HG02623 (cell line): ENCODE measurements at regions not wholly inside any gene's neighbourhood (a gene's known extent, or its start where the extent isn't known, plus 50 kb on each side); places are given as distances from the start of the nearest gene placed in this dataset.

Experiments used
- ATAC-seq: cut with Tn5 transposase; IDR thresholded peaks from one replicate; pipeline ENCODE4 v1.9.1; 2021; ENCODE audit warnings: moderate library complexity; ENCODE audit not compliant: unreplicated experiment

GRCh38 chr2:9085353-9085752 is 81.9 kb upstream of the MBOAT2 start:
- no peak for ATAC-seq

GRCh38 chr2:9083287-9083686 is 79.8 kb upstream of the MBOAT2 start:
- ATAC-seq: no peak

DNA sequence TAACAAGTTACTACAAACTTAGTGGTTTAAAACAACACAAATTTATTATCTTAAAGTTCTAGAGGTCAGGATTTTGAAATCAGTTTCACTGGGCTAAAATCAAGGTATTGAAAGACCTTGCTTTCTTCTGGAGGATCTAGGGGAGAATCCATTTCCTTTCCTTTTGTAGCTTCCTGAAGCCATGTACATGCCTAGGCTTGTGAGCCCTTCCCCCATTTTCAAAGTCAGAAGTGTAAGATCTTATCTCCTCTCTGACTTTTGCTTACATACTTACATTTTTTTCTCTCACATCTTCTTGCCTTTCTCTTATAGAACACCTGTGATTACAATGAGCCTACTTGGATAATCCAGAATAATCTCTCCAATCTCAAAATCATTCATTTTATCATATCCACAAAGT is 78.7 kb upstream of the MBOAT2 start:
- no peak for ATAC-seq

DNA sequence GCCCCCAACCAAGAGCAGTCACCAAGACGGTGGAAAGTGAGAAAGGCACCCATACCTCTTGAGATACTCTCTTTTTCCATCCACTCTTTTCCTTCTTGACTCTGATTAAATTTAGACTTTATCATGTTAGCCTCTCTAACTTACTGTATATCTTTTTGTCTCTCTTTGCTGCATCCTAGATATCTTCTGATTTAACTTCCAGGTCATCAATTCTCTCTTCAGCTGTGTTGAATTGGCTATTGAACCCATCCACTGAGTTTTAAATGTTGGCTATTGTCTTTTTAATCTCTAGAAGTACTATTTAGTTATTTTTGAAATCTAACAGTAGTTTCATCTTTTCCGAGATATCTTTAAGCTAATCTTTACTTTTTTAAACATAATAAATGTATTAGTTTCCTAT is 78.3 kb upstream of the MBOAT2 start:
- ATAC-seq: no peak

DNA sequence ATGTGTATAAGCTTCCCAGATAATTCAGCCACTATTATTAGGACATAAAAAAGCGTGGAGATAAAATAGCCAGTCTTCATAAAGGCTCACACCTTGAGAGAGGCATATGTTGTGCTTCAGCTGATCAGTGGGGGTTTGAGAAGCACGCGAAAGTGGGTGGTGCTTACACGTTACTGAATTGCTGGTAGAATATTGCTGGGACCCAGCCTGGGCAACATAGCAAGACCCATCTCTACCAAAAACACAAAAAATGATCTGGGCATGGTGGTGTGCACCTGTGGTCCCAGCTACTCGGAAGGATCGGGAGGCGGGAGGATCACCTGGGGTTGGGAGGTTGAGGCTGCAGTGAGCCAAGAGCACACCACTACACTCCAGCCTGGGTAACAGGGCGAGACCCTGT is 74.9 kb upstream of the MBOAT2 start:
- no peak for ATAC-seq

- ATAC-seq: no peak
These were observed 74.2 kb upstream of the MBOAT2 start for GRCh38 chr2:9077691-9078090.

- ATAC-seq: no peak
These were observed 73.3 kb upstream of the MBOAT2 start for GRCh38 chr2:9076755-9077154.

GRCh38 chr2:9076210-9076609 is 72.7 kb upstream of the MBOAT2 start:
- no peak for ATAC-seq

GRCh38 chr2:9074930-9075329 is 71.4 kb upstream of the MBOAT2 start:
- no peak for ATAC-seq

GRCh38 chr2:9071584-9072124 is 68.2 kb upstream of the MBOAT2 start:
- no peak for ATAC-seq

GRCh38 chr2:9071032-9071431 is 67.5 kb upstream of the MBOAT2 start:
- no peak for ATAC-seq

DNA sequence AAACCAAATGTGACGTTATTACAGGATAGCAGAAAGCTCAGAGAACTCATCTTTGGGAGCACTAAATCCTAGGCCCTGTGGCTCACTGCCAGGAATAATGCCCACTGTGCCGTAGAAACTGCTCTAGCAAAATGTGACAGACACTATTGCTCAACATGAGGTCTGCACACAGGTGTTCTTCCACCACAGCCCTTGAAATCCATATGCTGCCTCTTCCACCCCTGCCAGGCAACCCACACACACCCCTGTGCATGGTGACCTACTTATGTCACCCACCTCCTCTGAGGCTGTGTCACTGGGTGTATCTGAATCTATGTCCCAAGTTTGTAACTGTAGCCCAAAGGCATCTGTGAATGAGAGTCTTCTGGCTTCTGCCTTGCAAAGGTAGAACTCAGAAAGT is 66.1 kb upstream of the MBOAT2 start:
- no peak for ATAC-seq

DNA sequence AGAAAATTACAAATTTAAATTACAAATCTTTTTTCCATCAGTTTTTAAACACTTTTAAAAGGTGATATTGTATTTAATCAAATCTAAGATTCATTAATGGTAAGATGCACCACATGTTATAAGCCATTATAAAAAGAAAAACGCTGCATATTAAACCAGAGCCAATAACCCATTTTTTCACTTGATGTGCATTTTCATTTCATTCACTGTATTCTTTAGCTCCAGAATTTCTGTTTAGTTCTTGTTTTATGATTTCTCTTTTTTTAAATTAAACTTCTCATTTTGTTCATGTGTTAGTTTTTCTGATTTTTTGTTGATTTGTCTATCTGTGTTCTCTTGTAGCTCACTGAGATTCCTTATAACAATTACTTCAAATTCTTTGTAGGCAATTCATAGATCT is 62.4 kb upstream of the MBOAT2 start:
- ATAC-seq: no peak

GRCh38 chr2:9063023-9063606 is 59.6 kb upstream of the MBOAT2 start:
- no peak for ATAC-seq

DNA sequence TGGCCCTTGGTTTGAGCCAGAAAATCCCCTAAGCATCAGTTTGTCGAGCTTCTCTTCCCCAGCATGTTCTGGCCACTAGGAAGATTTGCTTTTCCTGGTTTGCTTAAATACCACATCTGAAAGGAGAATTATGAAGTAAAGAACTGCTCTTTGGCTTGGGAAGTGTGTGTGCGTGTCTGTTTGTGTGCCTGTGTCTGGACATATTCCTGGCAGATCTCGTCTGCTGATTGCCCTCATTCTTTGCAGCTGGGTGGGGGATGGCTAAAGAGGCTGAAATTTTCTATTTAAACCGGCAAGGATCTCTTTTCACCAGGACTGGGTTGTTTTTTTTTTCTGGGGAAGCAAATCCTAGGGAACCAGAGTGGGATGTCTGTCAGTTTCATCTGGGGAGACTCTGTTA is 57.3 kb upstream of the MBOAT2 start:
- ATAC-seq: no peak

- no peak for ATAC-seq
These were observed 54.7 kb upstream of the MBOAT2 start for GRCh38 chr2:9057939-9058761.

DNA sequence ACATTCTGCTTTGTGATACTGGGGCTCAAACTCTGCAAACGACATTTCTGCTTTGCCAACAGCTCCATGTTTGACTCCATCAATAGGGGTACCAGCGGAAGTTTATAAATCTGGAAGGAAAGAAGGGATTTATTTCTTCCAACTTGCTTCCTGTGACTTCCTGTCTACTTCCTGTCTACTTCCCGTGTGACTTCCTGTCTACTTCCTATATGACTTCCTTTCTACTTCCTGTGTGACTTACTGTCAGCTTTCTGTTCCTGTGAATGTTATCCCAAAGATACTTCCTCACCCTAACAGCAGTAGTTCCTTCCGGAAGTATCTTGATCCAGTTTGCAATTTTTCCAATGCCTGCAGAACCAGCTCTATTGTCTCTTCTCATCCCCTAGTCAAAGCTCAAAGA is 52.0 kb upstream of the MBOAT2 start:
- no peak for ATAC-seq

DNA sequence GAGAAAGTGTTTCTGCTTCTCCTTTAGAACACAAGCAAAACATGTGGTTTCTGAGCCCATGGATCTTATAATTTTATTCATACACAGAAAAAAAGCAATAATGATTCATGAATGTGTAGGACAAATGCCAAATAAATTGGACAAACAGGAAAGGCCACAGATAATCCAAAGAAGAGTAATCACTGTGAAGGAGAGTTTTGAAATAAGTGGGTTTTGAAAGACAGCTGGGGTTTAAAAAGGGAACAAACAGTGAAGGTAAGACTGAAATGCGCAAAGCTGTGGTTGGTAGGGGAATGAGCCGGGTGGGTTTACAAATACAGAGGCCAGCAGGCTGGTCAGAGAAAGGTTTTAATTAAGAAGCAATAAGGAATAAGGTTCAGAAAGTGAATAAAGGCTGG is 50.0 kb upstream of the MBOAT2 start:
- no peak for ATAC-seq
